ENCODE measurements at regions not wholly inside any gene's neighbourhood (a gene's known extent, or its start where the extent isn't known, plus 50 kb on each side); places are given as distances from the start of the nearest gene placed in this dataset.

DNA sequence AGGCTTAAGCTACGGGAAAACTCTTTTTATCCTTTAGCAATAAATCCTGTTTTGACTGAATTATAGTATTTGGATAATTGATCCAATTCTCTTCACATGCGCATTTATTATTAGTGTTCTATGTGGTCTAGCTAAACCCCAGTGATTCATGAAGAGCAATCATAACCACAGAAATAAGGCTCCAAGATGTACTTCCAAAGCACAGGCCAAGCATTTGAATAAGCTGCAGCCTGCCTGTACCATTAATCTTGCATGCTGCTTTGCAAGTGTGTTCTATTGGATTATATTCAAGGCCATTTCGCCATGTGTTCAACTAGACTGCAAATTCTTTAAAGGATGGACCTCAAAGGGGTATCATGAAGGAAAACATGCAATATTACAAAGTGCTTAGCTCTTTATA lies 385.2 kb upstream of the FAT1 start:
- TF ChIP-seq, protein P1, sequence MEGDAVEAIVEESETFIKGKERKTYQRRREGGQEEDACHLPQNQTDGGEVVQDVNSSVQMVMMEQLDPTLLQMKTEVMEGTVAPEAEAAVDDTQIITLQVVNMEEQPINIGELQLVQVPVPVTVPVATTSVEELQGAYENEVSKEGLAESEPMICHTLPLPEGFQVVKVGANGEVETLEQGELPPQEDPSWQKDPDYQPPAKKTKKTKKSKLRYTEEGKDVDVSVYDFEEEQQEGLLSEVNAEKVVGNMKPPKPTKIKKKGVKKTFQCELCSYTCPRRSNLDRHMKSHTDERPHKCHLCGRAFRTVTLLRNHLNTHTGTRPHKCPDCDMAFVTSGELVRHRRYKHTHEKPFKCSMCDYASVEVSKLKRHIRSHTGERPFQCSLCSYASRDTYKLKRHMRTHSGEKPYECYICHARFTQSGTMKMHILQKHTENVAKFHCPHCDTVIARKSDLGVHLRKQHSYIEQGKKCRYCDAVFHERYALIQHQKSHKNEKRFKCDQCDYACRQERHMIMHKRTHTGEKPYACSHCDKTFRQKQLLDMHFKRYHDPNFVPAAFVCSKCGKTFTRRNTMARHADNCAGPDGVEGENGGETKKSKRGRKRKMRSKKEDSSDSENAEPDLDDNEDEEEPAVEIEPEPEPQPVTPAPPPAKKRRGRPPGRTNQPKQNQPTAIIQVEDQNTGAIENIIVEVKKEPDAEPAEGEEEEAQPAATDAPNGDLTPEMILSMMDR (IDR thresholded peaks at IDR 0.05), result no peak
- no peak for TF ChIP-seq POLR2A (IDR thresholded peaks at IDR 0.05)
- TF ChIP-seq POLR2AphosphoS5 (IDR thresholded peaks at IDR 0.05; ENCODE audit: insufficient read depth in 1 of 2, low read depth in 1 of 2), result no peak
